ENCODE measurements at regions not wholly inside any gene's neighbourhood (a gene's known extent, or its start where the extent isn't known, plus 50 kb on each side); places are given as distances from the start of the nearest gene placed in this dataset.

DNA sequence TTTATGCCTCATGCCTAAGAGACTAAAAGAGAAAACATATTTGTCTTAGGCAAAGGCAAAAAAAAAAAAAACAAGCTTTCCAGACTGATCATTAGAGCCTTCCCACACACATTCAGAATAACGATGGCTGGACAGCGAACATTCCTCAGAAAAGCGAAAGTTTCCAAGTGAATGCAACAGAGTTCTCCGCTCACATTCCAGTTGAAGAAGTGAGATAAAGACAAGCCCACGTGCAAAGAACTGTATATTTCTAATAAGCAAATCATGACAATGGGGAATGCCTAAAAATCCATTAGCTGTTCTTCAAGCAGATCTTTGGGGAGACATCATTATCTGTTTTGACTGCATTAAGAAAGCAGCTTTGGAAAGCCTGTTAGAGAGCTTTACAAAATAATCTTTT lies 347.9 kb downstream of the METTL4 start:
- no peak overlapping the region for H3K9ac ChIP-seq (ENCODE audit: low read depth, low read length)
- no peak overlapping the region for H3K4me3 ChIP-seq (ENCODE audit: low read depth in 1 of 2, low read length in 2 of 2)

DNA sequence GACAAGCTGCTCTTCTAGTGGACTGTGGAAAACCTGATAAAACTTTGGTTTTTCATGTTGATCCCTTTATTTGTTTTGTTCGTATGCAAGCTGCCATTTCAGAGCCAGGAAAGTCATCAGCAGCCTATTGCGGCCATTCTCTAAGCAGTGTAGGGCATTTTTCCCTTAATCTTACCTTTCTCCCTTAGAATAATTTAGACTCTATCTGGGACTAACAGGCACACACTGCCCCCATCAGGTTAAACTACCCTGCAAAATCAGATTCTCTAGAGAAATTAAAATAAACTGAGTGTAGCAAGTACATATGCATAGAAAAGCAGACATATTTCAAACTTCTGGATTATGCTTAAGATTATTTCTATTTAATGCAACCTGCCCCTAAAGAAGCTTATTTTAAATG lies 347.5 kb downstream of the METTL4 start:
- no peak overlapping the region for H3K4me3 ChIP-seq (ENCODE audit: low read depth in 1 of 2, low read length in 2 of 2)
- no peak for TF ChIP-seq EZH2 (IDR thresholded peaks at IDR 0.05; ENCODE audit: borderline replicate concordance, low read depth, low read length, severe bottlenecking)
- TF ChIP-seq, protein P1, sequence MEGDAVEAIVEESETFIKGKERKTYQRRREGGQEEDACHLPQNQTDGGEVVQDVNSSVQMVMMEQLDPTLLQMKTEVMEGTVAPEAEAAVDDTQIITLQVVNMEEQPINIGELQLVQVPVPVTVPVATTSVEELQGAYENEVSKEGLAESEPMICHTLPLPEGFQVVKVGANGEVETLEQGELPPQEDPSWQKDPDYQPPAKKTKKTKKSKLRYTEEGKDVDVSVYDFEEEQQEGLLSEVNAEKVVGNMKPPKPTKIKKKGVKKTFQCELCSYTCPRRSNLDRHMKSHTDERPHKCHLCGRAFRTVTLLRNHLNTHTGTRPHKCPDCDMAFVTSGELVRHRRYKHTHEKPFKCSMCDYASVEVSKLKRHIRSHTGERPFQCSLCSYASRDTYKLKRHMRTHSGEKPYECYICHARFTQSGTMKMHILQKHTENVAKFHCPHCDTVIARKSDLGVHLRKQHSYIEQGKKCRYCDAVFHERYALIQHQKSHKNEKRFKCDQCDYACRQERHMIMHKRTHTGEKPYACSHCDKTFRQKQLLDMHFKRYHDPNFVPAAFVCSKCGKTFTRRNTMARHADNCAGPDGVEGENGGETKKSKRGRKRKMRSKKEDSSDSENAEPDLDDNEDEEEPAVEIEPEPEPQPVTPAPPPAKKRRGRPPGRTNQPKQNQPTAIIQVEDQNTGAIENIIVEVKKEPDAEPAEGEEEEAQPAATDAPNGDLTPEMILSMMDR (IDR thresholded peaks at IDR 0.05; ENCODE audit: borderline replicate concordance, extremely low read depth, low read length, poor library complexity, severe bottlenecking), result peak; percentile 51
- peaks cover 2% of the 10 kb centered on the region for H3K27me3 ChIP-seq (ENCODE audit: insufficient read depth, low read length, poor library complexity)
- no peak overlapping the region for H3K4me2 ChIP-seq (ENCODE audit: insufficient read depth, low read length)
- DNase-seq (no peak), ATAC-seq (ENCODE audit: insufficient read depth, low read depth) (no peak)
- H3K9ac ChIP-seq (ENCODE audit: low read depth, low read length), result no peak overlapping the region
- no peaks in the 10 kb centered on the region for H3K4me1 ChIP-seq (ENCODE audit: insufficient read depth, low read length)
- H3K27ac ChIP-seq (ENCODE audit: low read length), result no peak overlapping the region
- H3K9me3 ChIP-seq (ENCODE audit: insufficient read depth, low read length, severe bottlenecking), result no peaks in the 10 kb centered on the region
- no peaks in the 10 kb centered on the region for H3K79me2 ChIP-seq (ENCODE audit: insufficient read depth, low read length)
- no peak overlapping the region for H2AFZ ChIP-seq (ENCODE audit: low read depth, low read length)
- no peaks in the 10 kb centered on the region for H3K36me3 ChIP-seq (ENCODE audit: insufficient read depth, low read length)
- H4K20me1 ChIP-seq (ENCODE audit: insufficient read depth, low read length), result no peaks in the 10 kb centered on the region

More for the DNA sequence above, 347.9 kb downstream of the METTL4 start:
- ATAC-seq (ENCODE audit: insufficient read depth, low read depth), result no peak
- Histone ChIP-seq H4K20me1 (ENCODE audit: insufficient read depth, low read length) (no peaks in the 10 kb centered on the region), H3K4me2 (ENCODE audit: insufficient read depth, low read length) (no peak overlapping the region), H3K36me3 (ENCODE audit: insufficient read depth, low read length) (no peaks in the 10 kb centered on the region), H3K27me3 (ENCODE audit: insufficient read depth, low read length, poor library complexity) (peaks cover 2% of the 10 kb centered on the region), H3K27ac (ENCODE audit: low read length) (no peak overlapping the region), H3K9me3 (ENCODE audit: insufficient read depth, low read length, severe bottlenecking) (no peaks in the 10 kb centered on the region), H3K4me1 (ENCODE audit: insufficient read depth, low read length) (no peaks in the 10 kb centered on the region), H2AFZ (ENCODE audit: low read depth, low read length) (no peak overlapping the region), H3K79me2 (ENCODE audit: insufficient read depth, low read length) (no peaks in the 10 kb centered on the region)
- no peak for DNase-seq
- TF ChIP-seq EZH2 (IDR thresholded peaks at IDR 0.05; ENCODE audit: borderline replicate concordance, low read depth, low read length, severe bottlenecking), result no peak
- TF ChIP-seq, protein P1 (IDR thresholded peaks at IDR 0.05; ENCODE audit: borderline replicate concordance, extremely low read depth, low read length, poor library complexity, severe bottlenecking), result no peak

DNA sequence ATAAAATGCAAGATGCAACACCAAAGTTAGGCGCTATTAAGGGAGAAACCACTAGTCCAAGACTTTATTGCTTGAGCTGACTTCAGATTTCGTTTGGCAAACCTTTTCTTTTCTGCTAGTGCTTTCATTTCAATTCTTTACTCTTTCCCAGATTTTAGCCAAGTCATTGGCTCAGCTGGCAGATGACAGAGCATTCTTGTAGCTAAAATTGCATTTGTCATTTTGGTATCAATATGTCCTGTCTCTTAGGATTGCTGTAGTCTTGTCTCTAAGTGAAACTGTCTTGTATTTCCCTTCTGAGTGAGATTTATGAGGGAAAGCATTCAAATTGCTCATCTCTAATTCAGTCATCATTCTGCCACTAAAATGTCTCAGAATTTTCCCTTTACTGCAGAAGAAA lies 335.1 kb downstream of the METTL4 start:
- no peak for TF ChIP-seq EZH2 (IDR thresholded peaks at IDR 0.05; ENCODE audit: borderline replicate concordance, low read depth, low read length, severe bottlenecking)
- TF ChIP-seq, protein P1 (IDR thresholded peaks at IDR 0.05; ENCODE audit: borderline replicate concordance, extremely low read depth, low read length, poor library complexity, severe bottlenecking), result no peak
- Histone ChIP-seq H3K9me3 (ENCODE audit: insufficient read depth, low read length, severe bottlenecking) (no peaks in the 10 kb centered on the region), H3K4me3 (ENCODE audit: low read depth in 1 of 2, low read length in 2 of 2) (no peak overlapping the region), H3K79me2 (ENCODE audit: insufficient read depth, low read length) (no peaks in the 10 kb centered on the region), H3K36me3 (ENCODE audit: insufficient read depth, low read length) (no peaks in the 10 kb centered on the region), H3K9ac (ENCODE audit: low read depth, low read length) (no peak overlapping the region), H3K27ac (ENCODE audit: low read length) (no peak overlapping the region), H4K20me1 (ENCODE audit: insufficient read depth, low read length) (no peaks in the 10 kb centered on the region), H3K4me1 (ENCODE audit: insufficient read depth, low read length) (no peaks in the 10 kb centered on the region), H3K27me3 (ENCODE audit: insufficient read depth, low read length, poor library complexity) (peaks cover 16% of the 10 kb centered on the region), H2AFZ (ENCODE audit: low read depth, low read length) (no peak overlapping the region), H3K4me2 (ENCODE audit: insufficient read depth, low read length) (no peak overlapping the region)
- no peak for DNase-seq
- ATAC-seq (ENCODE audit: insufficient read depth, low read depth), result no peak

DNA sequence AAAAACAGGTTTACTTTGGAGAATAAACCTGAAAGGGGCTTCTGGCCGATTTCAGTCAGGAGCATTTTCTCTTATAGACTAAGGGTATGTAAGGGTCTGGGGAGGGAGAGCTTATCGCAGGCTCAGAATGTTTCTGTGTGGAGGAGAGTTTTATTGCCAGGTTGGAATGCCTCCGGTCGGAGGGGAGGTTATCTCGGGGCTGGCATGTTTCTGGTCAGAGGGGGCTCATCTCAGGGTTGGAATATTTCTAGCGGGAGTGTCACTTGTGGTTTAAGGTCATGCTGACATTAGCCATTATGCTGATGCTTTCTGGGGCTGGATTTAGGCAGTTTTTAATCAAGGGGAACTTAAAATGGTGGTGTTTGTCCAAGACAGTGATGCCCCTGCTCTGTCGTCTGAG lies 333.6 kb downstream of the METTL4 start:
- Histone ChIP-seq H3K9ac (ENCODE audit: low read depth, low read length) (no peak overlapping the region), H3K27ac (ENCODE audit: low read length) (no peak overlapping the region), H3K9me3 (ENCODE audit: insufficient read depth, low read length, severe bottlenecking) (no peaks in the 10 kb centered on the region), H3K79me2 (ENCODE audit: insufficient read depth, low read length) (no peaks in the 10 kb centered on the region), H3K4me3 (ENCODE audit: low read depth in 1 of 2, low read length in 2 of 2) (no peak overlapping the region), H2AFZ (ENCODE audit: low read depth, low read length) (no peak overlapping the region), H3K27me3 (ENCODE audit: insufficient read depth, low read length, poor library complexity) (peaks cover 16% of the 10 kb centered on the region), H4K20me1 (ENCODE audit: insufficient read depth, low read length) (no peaks in the 10 kb centered on the region), H3K36me3 (ENCODE audit: insufficient read depth, low read length) (no peaks in the 10 kb centered on the region), H3K4me1 (ENCODE audit: insufficient read depth, low read length) (no peaks in the 10 kb centered on the region), H3K4me2 (ENCODE audit: insufficient read depth, low read length) (no peak overlapping the region)
- TF ChIP-seq EZH2 (IDR thresholded peaks at IDR 0.05; ENCODE audit: borderline replicate concordance, low read depth, low read length, severe bottlenecking), result no peak
- TF ChIP-seq, protein P1 (IDR thresholded peaks at IDR 0.05; ENCODE audit: borderline replicate concordance, extremely low read depth, low read length, poor library complexity, severe bottlenecking), result no peak
- ATAC-seq (ENCODE audit: insufficient read depth, low read depth) (no peak), DNase-seq (no peak)

Measured in DND-41 (cell line).